ENCODE measurements at regions not wholly inside any gene's neighbourhood (a gene's known extent, or its start where the extent isn't known, plus 50 kb on each side); places are given as distances from the start of the nearest gene placed in this dataset.
"Not testable (repeated sequence)": the region's sequence is repeated elsewhere in the genome, so short reads cannot be mapped to it uniquely, and the experiment has no call there.

GRCh38 chr1:188715566-188715965 lies 1762.1 kb downstream of the BRINP3 start:
- Histone ChIP-seq H3K4me3 (ENCODE audit: low read depth in 1 of 2, low read length in 2 of 2) (no peak overlapping the region), H3K27ac (ENCODE audit: low read depth in 2 of 2, low read length in 1 of 2) (no peak overlapping the region)
- 54 to 70% methylated on average over 1 of the region's 1 CpG for WGBS, 2 donors

DNA sequence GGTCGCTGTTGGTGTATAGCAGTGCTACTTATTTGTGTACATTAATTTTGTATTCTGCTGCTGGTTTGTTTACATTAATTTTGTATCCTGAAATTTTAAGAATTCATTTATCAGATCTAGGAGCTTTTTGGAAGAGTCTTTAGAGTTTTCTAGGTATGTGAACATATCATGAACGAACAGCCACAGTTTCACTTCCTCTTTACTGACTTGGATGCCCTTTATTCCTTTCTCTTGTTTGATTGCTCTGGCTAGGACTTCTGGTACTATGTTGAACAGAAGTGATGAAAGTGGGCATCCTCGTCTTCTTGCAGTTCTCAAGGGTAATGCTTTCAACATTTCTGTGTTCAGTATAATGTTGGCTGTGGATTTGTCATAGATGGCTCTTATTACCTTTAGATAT lies 1757.9 kb downstream of the BRINP3 start:
- Histone ChIP-seq H3K27me3 (ENCODE audit: control insufficient read depth in 1 of 2, insufficient read depth in 2 of 2, low read length in 2 of 2) (no peaks in the 10 kb centered on the region), H3K4me3 (ENCODE audit: low read depth in 1 of 2, low read length in 2 of 2) (no peak overlapping the region), H3K36me3 (ENCODE audit: control insufficient read depth in 2 of 2, insufficient read depth in 2 of 2, low read length in 1 of 2) (no peaks in the 10 kb centered on the region), H3K27ac (ENCODE audit: low read depth in 2 of 2, low read length in 1 of 2) (no peak overlapping the region), H3K4me1 (ENCODE audit: control insufficient read depth in 2 of 2, insufficient read depth in 2 of 2, low read length in 1 of 2) (no peaks in the 10 kb centered on the region), H3K9me3 (ENCODE audit: control insufficient read depth in 2 of 2, insufficient read depth in 1 of 2, low read depth in 1 of 2, low read length in 1 of 2) (no peaks in the 10 kb centered on the region)
- 53 to 55% methylated on average over 3 of the region's 3 CpGs for WGBS, 2 donors

More at GRCh38 chr1:188715566-188715965, 1762.1 kb downstream of the BRINP3 start:
- Histone ChIP-seq H3K36me3 (ENCODE audit: control insufficient read depth in 2 of 2, insufficient read depth in 2 of 2, low read length in 1 of 2) (no peaks in the 10 kb centered on the region), H3K9me3 (ENCODE audit: control insufficient read depth in 2 of 2, insufficient read depth in 1 of 2, low read depth in 1 of 2, low read length in 1 of 2) (no peaks in the 10 kb centered on the region), H3K4me1 (ENCODE audit: control insufficient read depth in 2 of 2, insufficient read depth in 2 of 2, low read length in 1 of 2) (no peaks in the 10 kb centered on the region), H3K27me3 (ENCODE audit: control insufficient read depth in 1 of 2, insufficient read depth in 2 of 2, low read length in 2 of 2) (no peaks in the 10 kb centered on the region)

DNA sequence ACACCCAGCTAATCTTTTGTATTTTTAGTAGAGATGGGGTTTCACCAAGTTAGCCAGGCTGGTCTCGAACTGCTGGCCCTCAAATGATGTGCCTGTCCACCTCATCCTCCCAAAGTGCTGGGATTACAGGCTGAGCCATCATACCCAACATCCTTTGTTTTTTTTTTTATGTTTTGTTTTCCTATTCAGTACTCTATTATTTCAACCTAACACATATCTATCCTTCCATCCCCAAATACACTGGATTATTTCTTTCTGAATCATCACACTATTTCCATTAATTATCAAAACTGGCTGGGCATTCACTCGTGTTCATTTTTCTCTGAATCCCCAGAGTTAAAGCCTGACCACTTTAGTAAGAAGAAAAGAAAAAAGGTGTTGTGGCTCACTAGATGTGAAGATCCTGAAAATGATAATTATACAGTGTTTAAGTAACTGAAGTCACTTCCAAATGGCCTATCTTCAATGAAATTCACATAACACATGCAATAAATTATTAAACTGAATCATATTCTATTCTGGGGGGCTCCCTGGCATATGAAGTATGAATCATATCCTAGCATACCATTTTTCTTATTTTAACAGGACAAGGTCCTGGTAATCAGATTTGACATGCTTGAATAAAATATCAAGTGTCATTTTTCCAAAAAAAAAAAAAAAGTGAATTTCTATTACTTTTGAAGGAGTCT lies 1754.2 kb downstream of the BRINP3 start:
- Histone ChIP-seq H3K27me3 (ENCODE audit: control insufficient read depth in 1 of 2, insufficient read depth in 2 of 2, low read length in 2 of 2) (no peaks in the 10 kb centered on the region), H3K27ac (ENCODE audit: low read depth in 2 of 2, low read length in 1 of 2) (no peak overlapping the region), H3K4me1 (ENCODE audit: control insufficient read depth in 2 of 2, insufficient read depth in 2 of 2, low read length in 1 of 2) (no peaks in the 10 kb centered on the region), H3K9me3 (ENCODE audit: control insufficient read depth in 2 of 2, insufficient read depth in 1 of 2, low read depth in 1 of 2, low read length in 1 of 2) (no peaks in the 10 kb centered on the region), H3K4me3 (ENCODE audit: low read depth in 1 of 2, low read length in 2 of 2) (no peak overlapping the region), H3K36me3 (ENCODE audit: control insufficient read depth in 2 of 2, insufficient read depth in 2 of 2, low read length in 1 of 2) (no peaks in the 10 kb centered on the region)
- 61 to 63% methylated on average over 2 of the region's 2 CpGs for WGBS, 2 donors

- Histone ChIP-seq H3K4me3 (ENCODE audit: low read depth in 1 of 2, low read length in 2 of 2) (no peak overlapping the region), H3K4me1 (ENCODE audit: control insufficient read depth in 2 of 2, insufficient read depth in 2 of 2, low read length in 1 of 2) (no peaks in the 10 kb centered on the region), H3K27ac (ENCODE audit: low read depth in 2 of 2, low read length in 1 of 2) (no peak overlapping the region), H3K36me3 (ENCODE audit: control insufficient read depth in 2 of 2, insufficient read depth in 2 of 2, low read length in 1 of 2) (no peaks in the 10 kb centered on the region), H3K9me3 (ENCODE audit: control insufficient read depth in 2 of 2, insufficient read depth in 1 of 2, low read depth in 1 of 2, low read length in 1 of 2) (no peaks in the 10 kb centered on the region), H3K27me3 (ENCODE audit: control insufficient read depth in 1 of 2, insufficient read depth in 2 of 2, low read length in 2 of 2) (no peaks in the 10 kb centered on the region)
Observed at GRCh38 chr1:188729039-188729438, 1748.6 kb downstream of the BRINP3 start.

DNA sequence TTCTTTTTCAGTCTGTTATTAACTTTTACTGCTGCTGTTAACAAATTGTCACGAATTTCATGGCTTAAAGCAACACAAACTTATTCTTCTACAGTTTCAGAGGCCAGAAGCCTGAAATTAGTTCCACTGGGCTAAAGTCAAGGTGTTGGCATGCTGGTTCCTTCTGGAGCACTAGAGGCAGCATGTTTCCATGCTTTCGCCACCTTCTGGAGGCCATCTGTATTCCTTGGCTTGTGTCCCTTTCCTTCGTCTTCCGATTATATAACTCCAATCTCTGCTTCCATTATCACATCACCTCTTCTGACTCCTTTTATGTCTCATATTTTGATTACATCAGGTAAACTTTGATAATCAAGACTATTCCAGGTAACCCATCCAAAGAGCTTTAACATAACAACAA lies 1742.1 kb downstream of the BRINP3 start:
- Histone ChIP-seq H3K4me1 (ENCODE audit: control insufficient read depth in 2 of 2, insufficient read depth in 2 of 2, low read length in 1 of 2) (no peaks in the 10 kb centered on the region), H3K9me3 (ENCODE audit: control insufficient read depth in 2 of 2, insufficient read depth in 1 of 2, low read depth in 1 of 2, low read length in 1 of 2) (no peaks in the 10 kb centered on the region), H3K27ac (ENCODE audit: low read depth in 2 of 2, low read length in 1 of 2) (no peak overlapping the region), H3K4me3 (ENCODE audit: low read depth in 1 of 2, low read length in 2 of 2) (no peak overlapping the region), H3K27me3 (ENCODE audit: control insufficient read depth in 1 of 2, insufficient read depth in 2 of 2, low read length in 2 of 2) (no peaks in the 10 kb centered on the region), H3K36me3 (ENCODE audit: control insufficient read depth in 2 of 2, insufficient read depth in 2 of 2, low read length in 1 of 2) (no peaks in the 10 kb centered on the region)
- 86 to 88% methylated on average over 4 of the region's 4 CpGs for WGBS, 2 donors

DNA sequence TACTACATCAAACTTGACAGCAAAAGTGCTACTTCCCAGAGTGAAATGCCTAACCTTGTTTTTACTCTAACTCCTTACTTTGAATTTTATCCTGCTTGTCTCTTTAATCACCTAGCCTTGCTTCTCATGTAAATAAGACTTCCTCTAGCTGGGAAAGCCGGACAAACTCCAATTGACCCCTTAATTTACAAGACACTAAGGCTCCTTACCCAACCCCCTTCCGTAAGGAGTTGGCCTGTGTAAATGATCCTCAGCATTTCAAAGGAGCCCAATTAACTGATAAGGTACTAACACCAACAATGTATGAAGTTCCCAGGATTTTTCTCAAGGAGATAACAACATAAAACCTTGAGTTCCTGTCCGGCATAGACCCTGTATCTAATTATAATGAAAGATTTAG lies 1728.4 kb downstream of the BRINP3 start:
- H3K9me3 ChIP-seq (ENCODE audit: control insufficient read depth in 2 of 2, insufficient read depth in 1 of 2, low read depth in 1 of 2, low read length in 1 of 2); H3K27me3 ChIP-seq (ENCODE audit: control insufficient read depth in 1 of 2, insufficient read depth in 2 of 2, low read length in 2 of 2); H3K4me3 ChIP-seq (ENCODE audit: low read depth in 1 of 2, low read length in 2 of 2); H3K4me1 ChIP-seq (ENCODE audit: control insufficient read depth in 2 of 2, insufficient read depth in 2 of 2, low read length in 1 of 2); H3K36me3 ChIP-seq (ENCODE audit: control insufficient read depth in 2 of 2, insufficient read depth in 2 of 2, low read length in 1 of 2); H3K27ac ChIP-seq (ENCODE audit: low read depth in 2 of 2, low read length in 1 of 2): not testable (repeated sequence)
- 42 to 43% methylated on average over 3 of the region's 3 CpGs for WGBS, 2 donors

- WGBS, 2 donors, result 65 to 71% methylated on average over 3 of the region's 3 CpGs
- H3K4me3 ChIP-seq (ENCODE audit: low read depth in 1 of 2, low read length in 2 of 2); H3K27me3 ChIP-seq (ENCODE audit: control insufficient read depth in 1 of 2, insufficient read depth in 2 of 2, low read length in 2 of 2); H3K36me3 ChIP-seq (ENCODE audit: control insufficient read depth in 2 of 2, insufficient read depth in 2 of 2, low read length in 1 of 2); H3K27ac ChIP-seq (ENCODE audit: low read depth in 2 of 2, low read length in 1 of 2); H3K9me3 ChIP-seq (ENCODE audit: control insufficient read depth in 2 of 2, insufficient read depth in 1 of 2, low read depth in 1 of 2, low read length in 1 of 2); H3K4me1 ChIP-seq (ENCODE audit: control insufficient read depth in 2 of 2, insufficient read depth in 2 of 2, low read length in 1 of 2): not testable (repeated sequence)
Observed at GRCh38 chr1:188752027-188752426, 1725.6 kb downstream of the BRINP3 start.

GRCh38 chr1:188757747-188758146 lies 1719.9 kb downstream of the BRINP3 start:
- H3K4me3 ChIP-seq (ENCODE audit: low read depth in 1 of 2, low read length in 2 of 2); H3K27me3 ChIP-seq (ENCODE audit: control insufficient read depth in 1 of 2, insufficient read depth in 2 of 2, low read length in 2 of 2); H3K4me1 ChIP-seq (ENCODE audit: control insufficient read depth in 2 of 2, insufficient read depth in 2 of 2, low read length in 1 of 2); H3K9me3 ChIP-seq (ENCODE audit: control insufficient read depth in 2 of 2, insufficient read depth in 1 of 2, low read depth in 1 of 2, low read length in 1 of 2); H3K36me3 ChIP-seq (ENCODE audit: control insufficient read depth in 2 of 2, insufficient read depth in 2 of 2, low read length in 1 of 2); H3K27ac ChIP-seq (ENCODE audit: low read depth in 2 of 2, low read length in 1 of 2): not testable (repeated sequence)
- 83 to 89% methylated on average over 24 of the region's 24 CpGs for WGBS, 2 donors

- 41 to 50% methylated on average over 1 of the region's 1 CpG for WGBS, 2 donors
- no peaks in the 10 kb centered on the region for H3K27me3 ChIP-seq (ENCODE audit: control insufficient read depth in 1 of 2, insufficient read depth in 2 of 2, low read length in 2 of 2)
- no peaks in the 10 kb centered on the region for H3K36me3 ChIP-seq (ENCODE audit: control insufficient read depth in 2 of 2, insufficient read depth in 2 of 2, low read length in 1 of 2)
- no peak overlapping the region for H3K27ac ChIP-seq (ENCODE audit: low read depth in 2 of 2, low read length in 1 of 2)
- no peak overlapping the region for H3K4me3 ChIP-seq (ENCODE audit: low read depth in 1 of 2, low read length in 2 of 2)
- no peaks in the 10 kb centered on the region for H3K4me1 ChIP-seq (ENCODE audit: control insufficient read depth in 2 of 2, insufficient read depth in 2 of 2, low read length in 1 of 2)
- no peaks in the 10 kb centered on the region for H3K9me3 ChIP-seq (ENCODE audit: control insufficient read depth in 2 of 2, insufficient read depth in 1 of 2, low read depth in 1 of 2, low read length in 1 of 2)
Observed at GRCh38 chr1:188761226-188761625, 1716.4 kb downstream of the BRINP3 start.

DNA sequence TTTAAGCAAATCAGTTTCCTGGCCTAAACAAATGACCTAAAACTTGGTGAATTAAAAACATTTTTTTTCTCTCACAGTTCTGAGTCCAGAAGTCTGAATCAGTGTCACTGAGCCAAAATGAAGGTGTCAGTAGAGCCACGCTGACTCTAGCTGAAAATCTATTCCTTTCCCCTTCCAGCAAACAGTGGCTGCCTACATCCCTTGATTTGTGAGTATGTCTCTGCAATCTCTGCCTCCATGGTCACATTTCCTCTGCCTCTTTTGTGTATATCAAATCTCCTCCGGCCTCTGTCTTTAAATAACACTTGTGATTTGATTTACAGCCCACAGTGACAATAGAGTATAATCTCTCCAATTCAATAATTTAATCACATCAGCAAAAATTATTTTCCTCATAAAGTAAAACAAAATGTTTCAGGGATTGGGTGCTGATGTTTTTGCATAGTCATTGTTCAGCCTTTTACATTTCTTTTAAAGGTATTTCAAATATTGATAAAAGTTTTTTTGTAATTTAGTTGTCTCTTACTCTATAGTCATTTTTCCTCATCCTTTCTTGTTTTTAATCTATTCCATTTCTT lies 1715.4 kb downstream of the BRINP3 start:
- no peaks in the 10 kb centered on the region for H3K36me3 ChIP-seq (ENCODE audit: control insufficient read depth in 2 of 2, insufficient read depth in 2 of 2, low read length in 1 of 2)
- no peaks in the 10 kb centered on the region for H3K4me1 ChIP-seq (ENCODE audit: control insufficient read depth in 2 of 2, insufficient read depth in 2 of 2, low read length in 1 of 2)
- no peak overlapping the region for H3K27ac ChIP-seq (ENCODE audit: low read depth in 2 of 2, low read length in 1 of 2)
- WGBS, 2 donors, result 58% methylated on average over 2 of the region's 2 CpGs
- no peaks in the 10 kb centered on the region for H3K27me3 ChIP-seq (ENCODE audit: control insufficient read depth in 1 of 2, insufficient read depth in 2 of 2, low read length in 2 of 2)
- no peak overlapping the region for H3K4me3 ChIP-seq (ENCODE audit: low read depth in 1 of 2, low read length in 2 of 2)
- no peaks in the 10 kb centered on the region for H3K9me3 ChIP-seq (ENCODE audit: control insufficient read depth in 2 of 2, insufficient read depth in 1 of 2, low read depth in 1 of 2, low read length in 1 of 2)
